Neural cell (in vitro differentiated cells): ENCODE measurements at regions not wholly inside any gene's neighbourhood (a gene's known extent, or its start where the extent isn't known, plus 50 kb on each side); places are given as distances from the start of the nearest gene placed in this dataset.

Source experiments
- H2AFZ ChIP-seq: fragments of 200-600, 300-800 bp; sonication (generic), shearing (Covaris generic); 2 replicates; pipeline ENCODE4 v1.6.0; 2014; ENCODE audit warnings: low read depth, mild to moderate bottlenecking, antibody characterized with exemption, low read length, moderate library complexity
- H3F3A ChIP-seq: fragments of 200-600 bp; shearing (Covaris generic); 2 replicates; pipeline ENCODE4 v1.6.1; 2016; ENCODE audit warnings: mild to moderate bottlenecking, moderate library complexity, mixed read lengths, antibody characterized with exemption, low read length; ENCODE audit not compliant: insufficient read depth, poor library complexity, severe bottlenecking
- H3K27ac ChIP-seq: fragments of 200-600, 300-800 bp; sonication (generic), shearing (Covaris generic); 2 replicates; pipeline ENCODE4 v1.5.1; 2014; ENCODE audit warnings: mild to moderate bottlenecking, low read length, moderate library complexity
- H3K27me3 ChIP-seq: fragments of 300-800, 200-600 bp; sonication (generic), shearing (Covaris generic); 2 replicates; pipeline ENCODE4 v1.6.0; 2014; ENCODE audit warnings: mild to moderate bottlenecking, low read depth, low read length, moderate library complexity; ENCODE audit not compliant: insufficient read depth
- H3K36me3 ChIP-seq: fragments of 300-800, 200-600 bp; sonication (generic), shearing (Covaris generic); 2 replicates; pipeline ENCODE4 v1.5.1; 2014; ENCODE audit warnings: mild to moderate bottlenecking, antibody characterized with exemption, low read length, moderate library complexity; ENCODE audit not compliant: insufficient read depth
- H3K4me2 ChIP-seq: fragments of 300-800, 200-600 bp; sonication (generic), shearing (Covaris generic); 2 replicates; pipeline ENCODE4 v1.6.0; 2014; ENCODE audit warnings: mild to moderate bottlenecking, low read length
- H3K4me3 ChIP-seq: fragments of 300-800, 200-600 bp; sonication (generic), shearing (Covaris generic); 2 replicates; pipeline ENCODE4 v1.5.1; 2014; ENCODE audit warnings: mild to moderate bottlenecking, low read length, moderate library complexity
- H3K79me2 ChIP-seq: fragments of 200-600 bp; shearing (Covaris generic); replicated peaks from 2 replicates; pipeline ENCODE4 v1.6.0; 2014; ENCODE audit warnings: mild to moderate bottlenecking, low read length, moderate library complexity; ENCODE audit not compliant: insufficient read depth
- H3K9ac ChIP-seq: fragments of 300-800, 200-600 bp; sonication (generic), shearing (Covaris generic); 2 replicates; pipeline ENCODE4 v1.6.1; 2016; ENCODE audit warnings: mild to moderate bottlenecking, low read length, mixed read lengths
- H3K9me2 ChIP-seq: fragments of 200-600 bp; shearing (Covaris generic); 2 replicates; pipeline ENCODE4 v1.6.1; 2016; ENCODE audit warnings: mild to moderate bottlenecking, low read length, mixed read lengths; ENCODE audit not compliant: insufficient read depth
- H3K9me3 ChIP-seq: fragments of 200-600, 300-800 bp; sonication (generic), shearing (Covaris generic); 2 replicates; pipeline ENCODE4 v1.6.1; 2016; ENCODE audit warnings: mild to moderate bottlenecking, mixed run types, low read length, moderate library complexity, mixed read lengths
- H4K20me1 ChIP-seq: fragments of 200-600 bp; shearing (Covaris generic); 2 replicates; pipeline ENCODE4 v1.6.1; 2016; ENCODE audit warnings: mild to moderate bottlenecking, mixed run types; ENCODE audit not compliant: insufficient read depth
- CTCF ChIP-seq: fragments of 450-650 bp; IDR thresholded peaks from 2 replicates; pipeline ENCODE4 v1.5.1; 2014; ENCODE audit warnings: antibody characterized with exemption, mild to moderate bottlenecking, moderate library complexity; ENCODE audit not compliant: poor library complexity, severe bottlenecking
- EP300 ChIP-seq: fragments of 450-650 bp; conservative IDR thresholded peaks from 2 replicates; pipeline ENCODE4 v1.6.1; 2014; ENCODE audit warnings: antibody characterized with exemption, mild to moderate bottlenecking, moderate library complexity; ENCODE audit not compliant: poor library complexity, severe bottlenecking
- EZH2 ChIP-seq: fragments of 200-600, 300-800 bp; shearing (Covaris generic), sonication (generic); IDR thresholded peaks from 2 replicates; pipeline ENCODE4 v1.6.1; 2014; ENCODE audit warnings: antibody characterized with exemption, low read length, borderline replicate concordance, mild to moderate bottlenecking; ENCODE audit not compliant: insufficient read depth, poor library complexity, severe bottlenecking
- MXI1 ChIP-seq: fragments of 450-650 bp; conservative IDR thresholded peaks from 2 replicates; pipeline ENCODE4 v1.6.1; 2014; ENCODE audit warnings: antibody characterized with exemption, mild to moderate bottlenecking; ENCODE audit not compliant: poor library complexity, severe bottlenecking
- POLR2AphosphoS5 ChIP-seq: IDR thresholded peaks from 2 replicates; pipeline ENCODE4 v1.6.1; 2012
- RAD21 ChIP-seq: fragments of 450-650 bp; conservative IDR thresholded peaks from 2 replicates; pipeline ENCODE4 v1.6.1; 2014; ENCODE audit warnings: antibody characterized with exemption, mild to moderate bottlenecking, moderate library complexity
- REST ChIP-seq: IDR thresholded peaks from 2 replicates; pipeline ENCODE4 v1.6.1; 2012; ENCODE audit warnings: borderline replicate concordance
- SMC3 ChIP-seq: fragments of 450-650 bp; conservative IDR thresholded peaks from 2 replicates; pipeline ENCODE4 v1.6.1; 2014; ENCODE audit warnings: antibody characterized with exemption, mild to moderate bottlenecking, moderate library complexity; ENCODE audit not compliant: poor library complexity
- TAF1 ChIP-seq: IDR thresholded peaks from 2 replicates; pipeline ENCODE4 v1.6.1; 2012; ENCODE audit warnings: low read depth

GRCh38 chr21:15240848-15241247, 176.0 kb upstream of the NRIP1 start:
- Histone ChIP-seq H3K9me2 (no peaks in the 10 kb centered on the region), H2AFZ (no peak overlapping the region), H3K27ac (no peak overlapping the region), H3K79me2 (no peaks in the 10 kb centered on the region), H3K9me3 (no peaks in the 10 kb centered on the region), H3K27me3 (no peaks in the 10 kb centered on the region), H3K36me3 (no peaks in the 10 kb centered on the region), H3K4me2 (no peak overlapping the region), H4K20me1 (no peaks in the 10 kb centered on the region), H3K9ac (no peak overlapping the region), H3K4me3 (no peak overlapping the region), H3F3A (no peaks in the 10 kb centered on the region)
- TF ChIP-seq SMC3 (no peak), POLR2AphosphoS5 (no peak), REST (no peak), RAD21 (no peak), EP300 (no peak), TAF1 (no peak), MXI1 (no peak), CTCF (no peak), EZH2 (no peak)

GRCh38 chr21:15241997-15242736, 177.4 kb upstream of the NRIP1 start:
- Histone ChIP-seq H3K27me3 (no peaks in the 10 kb centered on the region), H3K9ac (no peak overlapping the region), H3K79me2 (no peaks in the 10 kb centered on the region), H3K4me3 (no peak overlapping the region), H3F3A (no peaks in the 10 kb centered on the region), H3K27ac (no peak overlapping the region), H3K9me2 (no peaks in the 10 kb centered on the region), H3K9me3 (no peaks in the 10 kb centered on the region), H3K36me3 (no peaks in the 10 kb centered on the region), H4K20me1 (no peaks in the 10 kb centered on the region), H2AFZ (no peak overlapping the region), H3K4me2 (no peak overlapping the region)
- TF ChIP-seq CTCF (no peak), EZH2 (no peak), EP300 (no peak), MXI1 (no peak), SMC3 (no peak), TAF1 (no peak), POLR2AphosphoS5 (no peak), REST (no peak), RAD21 (no peak)
